B cell (primary cell): ENCODE measurements at regions not wholly inside any gene's neighbourhood (a gene's known extent, or its start where the extent isn't known, plus 50 kb on each side); places are given as distances from the start of the nearest gene placed in this dataset.
"Not testable (repeated sequence)": the region's sequence is repeated elsewhere in the genome, so short reads cannot be mapped to it uniquely, and the experiment has no call there.

Source experiments
- ATAC-seq: fragments of 200-7000 bp; cut with Tn5 transposase; one replicate; pipeline ENCODE4 v1.10.0; 2021; ENCODE audit warnings: low read depth, mild to moderate bottlenecking, moderate number of reproducible peaks, moderate library complexity
- CTCF ChIA-PET: fragments of 350-600 bp; sonication (Branson Sonifier 250); formaldehyde crosslinking; loops from one replicate; lab custom pipeline; 2021; ENCODE audit warnings: antibody characterized with exemption, inconsistent platforms; lab: Charles Lee
- POLR2A ChIA-PET: fragments of 350-600 bp; sonication (Branson Sonifier 250); formaldehyde crosslinking; loops from one replicate; lab custom pipeline; 2021; ENCODE audit warnings: antibody characterized with exemption; lab: Charles Lee
- DNase-seq: peaks from one replicate; pipeline ENCODE4 v3.0.0; 2013
- H2AFZ ChIP-seq: 2 replicates; pipeline ENCODE4 v1.6.1; 2012; ENCODE audit warnings: mild to moderate bottlenecking, low read depth, low read length; ENCODE audit not compliant: insufficient read depth, poor library complexity, severe bottlenecking
- H3K27ac ChIP-seq, 2 donors: 1 replicate in 1 of 2; 2 replicates in 1 of 2; pipeline ENCODE4 v1.5.1; 2012 to 2013; ENCODE audit warnings: low read length in 2 of 2, mild to moderate bottlenecking in 2 of 2, moderate library complexity in 1 of 2
- H3K27me3 ChIP-seq, 4 experiments: fragments of 200-600 bp in 1 of 4; sonication (generic) in 1 of 4; replicated peaks in 1 of 4; 1 replicate in 2 of 4; 2 replicates in 2 of 4; pipeline versions ENCODE4 v1.6.1 to v1.7.0; 2013 to 2016; ENCODE audit warnings: low read length in 3 of 4, mild to moderate bottlenecking in 2 of 4, mixed read lengths in 1 of 4, moderate library complexity in 1 of 4; ENCODE audit not compliant: insufficient read depth in 4 of 4, control insufficient read depth in 3 of 4; ENCODE audit errors: control extremely low read depth in 1 of 4
- H3K36me3 ChIP-seq, 2 experiments: replicated peaks in 1 of 2; 1 replicate in 1 of 2; 2 replicates in 1 of 2; pipeline versions ENCODE4 v1.6.1 to v1.7.1; 2013; ENCODE audit warnings: low read length in 1 of 2; ENCODE audit not compliant: insufficient read depth in 2 of 2, control insufficient read depth in 1 of 2; ENCODE audit errors: control extremely low read depth in 1 of 2, extremely low read depth in 1 of 2
- H3K4me1 ChIP-seq, 2 donors: fragments of 200-600 bp in 1 of 2; sonication (generic) in 1 of 2; 1 replicate in 1 of 2; 2 replicates in 1 of 2; pipeline versions ENCODE4 v1.5.1 to v1.6.1; 2013 to 2017; ENCODE audit warnings: low read length in 2 of 2; ENCODE audit not compliant: control insufficient read depth in 2 of 2, insufficient read depth in 2 of 2
- H3K4me2 ChIP-seq: replicated peaks from 2 replicates; pipeline ENCODE3; 2012; ENCODE audit warnings: mild to moderate bottlenecking, low read depth, low read length; ENCODE audit not compliant: poor library complexity, severe bottlenecking
- H3K4me3 ChIP-seq, 5 experiments: fragments of 200-600 bp in 1 of 5; sonication (generic) in 1 of 5; 1 replicate in 3 of 5; 2 replicates in 2 of 5; pipeline versions ENCODE4 v1.5.1 to v1.7.0; 2011 to 2016; ENCODE audit warnings: low read length in 4 of 5, mild to moderate bottlenecking in 4 of 5, low read depth in 2 of 5, control low read depth in 1 of 5, moderate library complexity in 1 of 5; ENCODE audit not compliant: insufficient read depth in 1 of 5; ENCODE audit errors: control extremely low read depth in 1 of 5, extremely low read depth in 1 of 5
- H3K79me2 ChIP-seq: fragments of 200-600 bp; sonication (generic); one replicate; pipeline ENCODE4 v1.6.0; 2016; ENCODE audit warnings: low read length; ENCODE audit not compliant: control insufficient read depth, insufficient read depth
- H3K9ac ChIP-seq: fragments of 200-600 bp; sonication (generic); 2 replicates; pipeline ENCODE4 v1.6.1; 2017; ENCODE audit warnings: mild to moderate bottlenecking, low read length, moderate library complexity
- H3K9me3 ChIP-seq, 3 donors: one replicate each; pipeline versions ENCODE4 v1.6.1 to v1.7.1; 2013; ENCODE audit warnings: low read length in 2 of 3; ENCODE audit not compliant: control insufficient read depth in 2 of 3, insufficient read depth in 1 of 3; ENCODE audit errors: control extremely low read depth in 1 of 3
- H4K20me1 ChIP-seq: 2 replicates; pipeline ENCODE4 v1.6.0; 2012; ENCODE audit warnings: mild to moderate bottlenecking, low read length; ENCODE audit not compliant: insufficient read depth, control insufficient read depth, poor library complexity, severe bottlenecking
- H3K27ac Mint-ChIP-seq: one replicate; pipeline ENCODE4 v1.8.0; 2021; ENCODE audit warnings: mixed read lengths
- H3K27me3 Mint-ChIP-seq: one replicate; pipeline ENCODE4 v1.8.0; 2021; ENCODE audit warnings: mixed read lengths
- H3K4me1 Mint-ChIP-seq: one replicate; pipeline ENCODE4 v1.8.0; 2021; ENCODE audit warnings: mixed read lengths
- H3K4me3 Mint-ChIP-seq: one replicate; pipeline ENCODE4 v1.8.0; 2021; ENCODE audit warnings: mixed read lengths
- H3K9me3 Mint-ChIP-seq: one replicate; pipeline ENCODE4 v1.8.0; 2022; ENCODE audit warnings: mixed read lengths; ENCODE audit not compliant: insufficient read depth
- CTCF ChIP-seq: fragments of 200-600 bp; IDR thresholded peaks from one replicate; pipeline ENCODE4 v1.8.0; 2022; ENCODE audit warnings: antibody characterized with exemption, mild to moderate bottlenecking
- EZH2 ChIP-seq: IDR thresholded peaks from 2 replicates; pipeline ENCODE4 v1.6.1; 2012; ENCODE audit warnings: borderline replicate concordance, low read depth, mild to moderate bottlenecking, moderate library complexity, low read length; ENCODE audit not compliant: insufficient read depth, poor library complexity, severe bottlenecking
- WGBS: methylation state at CpG from one replicate; pipeline ENCODE4 v1.1.5; 2013; ENCODE audit warnings: missing lambda C conversion rate; ENCODE audit not compliant: insufficient coverage; 5-methylcytosine and 5-hydroxymethylcytosine counted together
- intact Hi-C: fragments of 100-400 bp; cut with micrococcal nuclease; formaldehyde crosslinking; loops from one replicate; pipeline ENCODE4 v1.10.0; 2022

- no peaks in the 10 kb centered on the region for H4K20me1 ChIP-seq
- Mint-ChIP-seq H3K27ac (no peak overlapping the region), H3K27me3 (peaks cover 17% of the 10 kb centered on the region), H3K4me1 (no peaks in the 10 kb centered on the region), H3K9me3 (no peaks in the 10 kb centered on the region), H3K4me3 (no peak overlapping the region)
- no peaks in the 10 kb centered on the region for H3K4me1 ChIP-seq
- no peak overlapping the region for H3K4me2 ChIP-seq
- POLR2A ChIA-PET = no interaction called here
- intact Hi-C loops = no loop called here
- no peaks in the 10 kb centered on the region for H3K27me3 ChIP-seq
- no peak overlapping the region for H3K9ac ChIP-seq
- CTCF ChIA-PET = interaction anchor here (0.6 kb wide), 1 partner anchor 34 kb away, joined by 3 read pairs; no protein-coding TSS in a partner anchor
- TF ChIP-seq CTCF (no peak), EZH2 (no peak)
- H2AFZ ChIP-seq = no peak overlapping the region
- no peak overlapping the region for H3K4me3 ChIP-seq
- no peaks in the 10 kb centered on the region for H3K9me3 ChIP-seq
- ATAC-seq (no peak), DNase-seq (no peak)
- 100% methylated on average over 3 of the region's 3 CpGs for WGBS
- no peaks in the 10 kb centered on the region for H3K36me3 ChIP-seq
- no peak overlapping the region for H3K27ac ChIP-seq
- H3K79me2 ChIP-seq = no peaks in the 10 kb centered on the region
Measured at GRCh38 chr1:114248162-114248561, 94.5 kb upstream of the SYT6 start.

- H3K79me2 ChIP-seq, H3K27ac ChIP-seq, H3K36me3 ChIP-seq, H3K4me1 Mint-ChIP-seq, H3K9ac ChIP-seq, H4K20me1 ChIP-seq, H3K4me3 ChIP-seq, intact Hi-C loops, DNase-seq, POLR2A ChIA-PET, H3K4me2 ChIP-seq, H3K4me1 ChIP-seq, H3K4me3 Mint-ChIP-seq, H3K27me3 ChIP-seq, H3K27ac Mint-ChIP-seq, CTCF ChIA-PET, H3K9me3 Mint-ChIP-seq, ATAC-seq, H2AFZ ChIP-seq: not testable (repeated sequence)
- 94% methylated on average over 43 of the region's 43 CpGs for WGBS
- peaks cover 16% of the 10 kb centered on the region for H3K27me3 Mint-ChIP-seq
- peaks cover 0 to 21% (median 0%) of the 10 kb centered on the region in 3 donors for H3K9me3 ChIP-seq
Measured at GRCh38 chr1:114242531-114243210, 89.0 kb upstream of the SYT6 start.
